ENCODE measurements at regions not wholly inside any gene's neighbourhood (a gene's known extent, or its start where the extent isn't known, plus 50 kb on each side); places are given as distances from the start of the nearest gene placed in this dataset.

DNA sequence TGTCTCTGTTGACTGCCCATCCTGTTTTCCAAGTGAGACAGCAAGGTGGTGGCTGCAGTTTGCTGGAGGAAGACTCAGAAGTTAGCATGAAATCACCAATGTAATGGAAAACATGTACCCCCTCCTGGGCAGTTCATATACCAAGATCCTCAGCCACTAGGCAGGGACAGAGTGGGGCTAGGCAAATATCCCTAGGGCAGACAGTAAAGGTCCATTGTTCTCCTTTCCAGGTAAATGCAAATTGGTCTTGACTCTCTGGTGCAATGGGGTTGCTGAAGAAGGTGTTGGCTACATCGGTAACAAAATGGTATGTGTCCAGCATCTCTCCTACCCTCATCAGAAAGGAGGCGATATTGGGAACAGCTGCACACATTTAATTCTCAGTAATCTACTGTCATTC is 233.6 kb upstream of the SOX4 start:
- H3K9me2 ChIP-seq (ENCODE audit: low read depth, low read length), result no peaks in the 10 kb centered on the region
- no peak overlapping the region for H3K4me3 ChIP-seq (ENCODE audit: low read depth, low read length, poor library complexity, severe bottlenecking)
- no peaks in the 10 kb centered on the region for H3K4me1 ChIP-seq (ENCODE audit: insufficient read depth, low read length, severe bottlenecking)
- no peaks in the 10 kb centered on the region for H3K27me3 ChIP-seq (ENCODE audit: insufficient read depth, low read length)
- H2AFZ ChIP-seq (ENCODE audit: low read length), result no peak overlapping the region
- no peak overlapping the region for H3K9ac ChIP-seq (ENCODE audit: low read length)
- no peaks in the 10 kb centered on the region for H4K20me1 ChIP-seq (ENCODE audit: insufficient read depth, low read length)
- no peaks in the 10 kb centered on the region for H3K36me3 ChIP-seq (ENCODE audit: insufficient read depth, low read length)
- no peak for TF ChIP-seq EZH2 (IDR thresholded peaks at IDR 0.05; ENCODE audit: borderline replicate concordance, low read length)
- TF ChIP-seq, protein P1, sequence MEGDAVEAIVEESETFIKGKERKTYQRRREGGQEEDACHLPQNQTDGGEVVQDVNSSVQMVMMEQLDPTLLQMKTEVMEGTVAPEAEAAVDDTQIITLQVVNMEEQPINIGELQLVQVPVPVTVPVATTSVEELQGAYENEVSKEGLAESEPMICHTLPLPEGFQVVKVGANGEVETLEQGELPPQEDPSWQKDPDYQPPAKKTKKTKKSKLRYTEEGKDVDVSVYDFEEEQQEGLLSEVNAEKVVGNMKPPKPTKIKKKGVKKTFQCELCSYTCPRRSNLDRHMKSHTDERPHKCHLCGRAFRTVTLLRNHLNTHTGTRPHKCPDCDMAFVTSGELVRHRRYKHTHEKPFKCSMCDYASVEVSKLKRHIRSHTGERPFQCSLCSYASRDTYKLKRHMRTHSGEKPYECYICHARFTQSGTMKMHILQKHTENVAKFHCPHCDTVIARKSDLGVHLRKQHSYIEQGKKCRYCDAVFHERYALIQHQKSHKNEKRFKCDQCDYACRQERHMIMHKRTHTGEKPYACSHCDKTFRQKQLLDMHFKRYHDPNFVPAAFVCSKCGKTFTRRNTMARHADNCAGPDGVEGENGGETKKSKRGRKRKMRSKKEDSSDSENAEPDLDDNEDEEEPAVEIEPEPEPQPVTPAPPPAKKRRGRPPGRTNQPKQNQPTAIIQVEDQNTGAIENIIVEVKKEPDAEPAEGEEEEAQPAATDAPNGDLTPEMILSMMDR (IDR thresholded peaks at IDR 0.05; ENCODE audit: low read length), result no peak
- no peaks in the 10 kb centered on the region for H3F3A ChIP-seq (ENCODE audit: insufficient read depth, low read length)
- no peaks in the 10 kb centered on the region for H3K79me2 ChIP-seq (ENCODE audit: insufficient read depth, low read length)
- no peak overlapping the region for H3K27ac ChIP-seq (ENCODE audit: low read depth, low read length, poor library complexity, severe bottlenecking)
- no peaks in the 10 kb centered on the region for H3K9me3 ChIP-seq (ENCODE audit: low read length)
- no peak overlapping the region for H3K4me2 ChIP-seq (ENCODE audit: low read length)

DNA sequence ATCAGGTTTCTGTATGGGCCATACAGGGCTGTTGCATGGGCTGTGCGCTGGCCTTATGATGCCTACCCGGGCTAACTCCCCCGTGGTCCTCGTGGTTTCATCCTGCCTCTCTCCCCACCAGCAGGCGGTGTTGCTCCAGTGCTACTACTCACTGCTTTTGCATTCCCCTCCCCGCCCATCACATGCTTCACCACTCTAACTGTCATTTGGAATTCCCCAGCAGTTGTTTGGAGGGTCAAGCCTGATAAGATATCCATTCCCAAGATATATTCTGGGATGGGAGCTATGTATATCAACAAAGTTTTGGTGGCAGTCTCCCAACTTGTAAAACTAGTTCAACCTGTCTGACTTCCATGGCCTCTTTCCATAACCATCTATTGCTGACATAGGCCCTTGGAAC is 233.2 kb upstream of the SOX4 start:
- H2AFZ ChIP-seq (ENCODE audit: low read length), result no peak overlapping the region
- H3K79me2 ChIP-seq (ENCODE audit: insufficient read depth, low read length), result no peaks in the 10 kb centered on the region
- no peak overlapping the region for H3K9ac ChIP-seq (ENCODE audit: low read length)
- no peak overlapping the region for H3K4me3 ChIP-seq (ENCODE audit: low read depth, low read length, poor library complexity, severe bottlenecking)
- no peaks in the 10 kb centered on the region for H3F3A ChIP-seq (ENCODE audit: insufficient read depth, low read length)
- H4K20me1 ChIP-seq (ENCODE audit: insufficient read depth, low read length), result no peaks in the 10 kb centered on the region
- no peak for TF ChIP-seq EZH2 (IDR thresholded peaks at IDR 0.05; ENCODE audit: borderline replicate concordance, low read length)
- TF ChIP-seq, protein P1 (IDR thresholded peaks at IDR 0.05; ENCODE audit: low read length), result no peak
- H3K36me3 ChIP-seq (ENCODE audit: insufficient read depth, low read length), result no peaks in the 10 kb centered on the region
- no peaks in the 10 kb centered on the region for H3K9me2 ChIP-seq (ENCODE audit: low read depth, low read length)
- no peaks in the 10 kb centered on the region for H3K27me3 ChIP-seq (ENCODE audit: insufficient read depth, low read length)
- no peak overlapping the region for H3K4me2 ChIP-seq (ENCODE audit: low read length)
- H3K9me3 ChIP-seq (ENCODE audit: low read length), result no peaks in the 10 kb centered on the region
- no peak overlapping the region for H3K27ac ChIP-seq (ENCODE audit: low read depth, low read length, poor library complexity, severe bottlenecking)
- no peaks in the 10 kb centered on the region for H3K4me1 ChIP-seq (ENCODE audit: insufficient read depth, low read length, severe bottlenecking)

DNA sequence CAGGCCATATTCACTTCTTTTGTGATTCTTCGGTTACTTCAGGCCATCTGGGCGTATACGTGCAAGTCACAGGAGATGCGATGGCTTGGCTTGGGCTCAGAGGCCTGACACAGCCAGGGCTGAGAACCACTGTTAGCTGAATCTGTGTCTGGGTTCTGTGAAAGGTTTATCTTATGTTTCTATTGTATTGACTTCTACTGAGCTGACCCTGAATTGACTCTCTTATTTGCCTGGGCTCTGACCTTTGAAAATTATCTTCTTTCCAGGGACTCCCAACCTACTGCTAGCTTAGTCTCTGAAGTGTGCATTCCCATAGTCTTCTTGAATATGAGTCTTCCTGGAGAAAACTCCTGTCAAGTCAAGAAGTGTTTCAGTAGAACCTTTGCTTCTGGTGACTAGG is 226.4 kb upstream of the SOX4 start:
- H3K27me3 ChIP-seq (ENCODE audit: insufficient read depth, low read length), result peaks cover 4% of the 10 kb centered on the region; the same call in 1 of the 2 replicates
- H3K4me1 ChIP-seq (ENCODE audit: insufficient read depth, low read length, severe bottlenecking), result no peaks in the 10 kb centered on the region
- no peak overlapping the region for H3K9ac ChIP-seq (ENCODE audit: low read length)
- H3K36me3 ChIP-seq (ENCODE audit: insufficient read depth, low read length), result no peaks in the 10 kb centered on the region
- no peak overlapping the region for H3K27ac ChIP-seq (ENCODE audit: low read depth, low read length, poor library complexity, severe bottlenecking)
- no peaks in the 10 kb centered on the region for H4K20me1 ChIP-seq (ENCODE audit: insufficient read depth, low read length)
- no peaks in the 10 kb centered on the region for H3K9me2 ChIP-seq (ENCODE audit: low read depth, low read length)
- H3K9me3 ChIP-seq (ENCODE audit: low read length), result no peaks in the 10 kb centered on the region
- TF ChIP-seq EZH2 (IDR thresholded peaks at IDR 0.05; ENCODE audit: borderline replicate concordance, low read length), result no peak
- TF ChIP-seq, protein P1 (IDR thresholded peaks at IDR 0.05; ENCODE audit: low read length), result no peak
- no peak overlapping the region for H3K4me2 ChIP-seq (ENCODE audit: low read length)
- H3K4me3 ChIP-seq (ENCODE audit: low read depth, low read length, poor library complexity, severe bottlenecking), result no peak overlapping the region
- H3K79me2 ChIP-seq (ENCODE audit: insufficient read depth, low read length), result no peaks in the 10 kb centered on the region
- no peaks in the 10 kb centered on the region for H3F3A ChIP-seq (ENCODE audit: insufficient read depth, low read length)
- no peak overlapping the region for H2AFZ ChIP-seq (ENCODE audit: low read length)

Data from OCI-LY1 (cell line).